T-helper 2 cell treated with Interferon-gamma antibody and Interleukin-4, amounts not matched to agents 5 μg/mL and 100 μg/mL, for 36 hours (primary cell): ENCODE measurements at regions not wholly inside any gene's neighbourhood (a gene's known extent, or its start where the extent isn't known, plus 50 kb on each side); places are given as distances from the start of the nearest gene placed in this dataset.

Source experiments
- DNase-seq: peaks from one replicate; pipeline ENCODE4 v3.0.0; 2021; ENCODE audit warnings: low spot score
- H3K27ac Mint-ChIP-seq: one replicate; pipeline ENCODE4 v1.8.0; 2021; ENCODE audit warnings: mild to moderate bottlenecking, mixed read lengths
- H3K27me3 Mint-ChIP-seq: one replicate; pipeline ENCODE4 v1.8.0; 2021; ENCODE audit warnings: low read depth, mixed read lengths
- H3K36me3 Mint-ChIP-seq: one replicate; pipeline ENCODE4 v1.8.0; 2021; ENCODE audit warnings: low read depth, mixed read lengths
- H3K4me1 Mint-ChIP-seq: one replicate; pipeline ENCODE4 v1.8.0; 2021; ENCODE audit warnings: low read depth, mixed read lengths
- H3K4me3 Mint-ChIP-seq: one replicate; pipeline ENCODE4 v1.8.0; 2022; ENCODE audit warnings: mild to moderate bottlenecking, moderate library complexity, mixed read lengths
- H3K9me3 Mint-ChIP-seq: one replicate; pipeline ENCODE4 v1.8.0; 2021; ENCODE audit warnings: mixed read lengths

DNA sequence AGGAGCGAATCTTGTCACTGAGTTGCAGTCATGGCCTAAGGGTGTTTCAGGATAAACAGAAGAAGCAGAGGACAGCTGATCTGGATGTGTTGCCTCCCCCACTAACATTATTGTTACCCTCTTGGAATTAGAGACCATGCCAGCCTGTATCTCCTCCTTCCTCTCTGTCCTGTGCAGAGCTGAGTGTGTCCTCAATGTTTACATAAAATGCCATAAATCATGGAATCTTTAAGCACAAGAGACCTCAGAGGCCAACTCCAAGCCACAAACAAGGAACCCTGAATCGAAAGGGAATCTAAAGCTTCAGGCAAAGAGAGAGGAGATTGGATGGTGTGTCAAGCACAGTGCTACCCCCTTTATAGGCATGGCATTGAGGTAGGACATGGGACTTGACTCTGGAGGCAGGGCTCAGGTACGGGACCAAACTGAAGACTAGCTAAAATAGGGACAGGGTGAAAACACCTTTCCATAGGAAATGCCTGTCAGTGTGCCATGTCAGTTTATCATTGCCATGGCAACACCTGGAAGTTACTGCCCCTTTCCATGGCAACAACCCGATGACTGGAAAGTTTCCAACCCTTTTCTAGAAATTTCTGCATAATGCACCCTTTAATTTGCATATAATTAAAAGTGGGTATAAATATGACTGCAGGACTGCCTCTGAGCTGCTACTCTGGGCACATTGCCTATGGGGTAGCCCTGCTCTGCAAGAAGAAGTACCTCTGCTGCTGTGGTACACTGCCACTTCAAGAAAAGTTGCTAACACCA, 489.7 kb downstream of the MIAT start:
- H3K9me3 Mint-ChIP-seq = peaks cover 4% of the 10 kb centered on the region
- no peak overlapping the region for H3K4me3 Mint-ChIP-seq
- H3K36me3 Mint-ChIP-seq = no peaks in the 10 kb centered on the region
- no peak for DNase-seq
- no peak overlapping the region for H3K27ac Mint-ChIP-seq
- H3K27me3 Mint-ChIP-seq = peaks cover 4% of the 10 kb centered on the region
- peaks cover 5% of the 10 kb centered on the region for H3K4me1 Mint-ChIP-seq

DNA sequence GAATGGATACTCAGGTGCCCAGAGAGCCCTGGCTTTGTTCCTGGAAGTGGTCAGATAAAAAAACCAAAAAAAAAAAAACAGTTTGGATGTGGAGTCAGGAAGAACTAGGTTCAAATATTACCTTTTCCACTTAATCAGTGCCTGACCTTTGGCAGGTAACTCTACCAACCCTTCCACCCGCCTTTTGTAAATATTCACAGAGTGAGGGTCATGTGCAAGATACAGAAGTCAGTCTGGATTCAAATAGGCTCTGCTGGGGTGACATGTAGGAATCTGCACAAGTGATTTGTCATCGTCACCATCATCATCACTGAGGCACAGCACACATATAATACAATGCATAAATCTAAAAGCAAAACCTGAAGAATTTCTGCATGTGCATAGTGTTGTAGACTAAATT, 490.7 kb downstream of the MIAT start:
- Mint-ChIP-seq H3K9me3 (peaks cover 4% of the 10 kb centered on the region), H3K36me3 (no peaks in the 10 kb centered on the region), H3K27me3 (peaks cover 4% of the 10 kb centered on the region), H3K27ac (no peak overlapping the region), H3K4me1 (peaks cover 5% of the 10 kb centered on the region), H3K4me3 (no peak overlapping the region)
- DNase-seq = no peak

DNA sequence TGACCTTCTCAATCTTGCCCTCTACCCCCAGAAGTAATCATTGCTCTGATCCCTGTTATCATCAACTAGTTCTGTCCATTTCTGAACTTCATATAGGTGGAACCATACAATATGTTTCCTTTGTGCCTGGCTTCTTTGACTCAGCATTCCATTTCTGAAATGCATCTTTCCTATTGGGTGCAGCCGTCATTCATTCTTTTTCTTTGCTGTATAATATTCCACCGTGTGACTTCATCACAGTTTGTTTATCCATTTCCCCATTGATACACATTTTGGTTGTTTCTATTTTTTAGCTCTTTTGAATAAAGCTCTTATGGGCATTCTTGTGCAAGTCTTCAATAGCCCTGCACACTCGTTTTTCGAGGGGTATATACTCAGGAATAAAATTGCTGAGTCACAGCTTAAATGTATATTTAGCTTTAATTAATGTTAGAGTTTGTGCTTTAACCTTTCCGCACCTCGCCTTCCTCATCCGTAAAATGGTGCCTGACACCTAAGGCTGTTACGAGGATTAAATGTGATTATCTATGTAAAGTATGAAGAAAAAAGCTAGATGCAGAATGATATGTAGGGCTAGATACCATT, 491.6 kb downstream of the MIAT start:
- Mint-ChIP-seq H3K27me3 (peaks cover 4% of the 10 kb centered on the region), H3K4me1 (peaks cover 5% of the 10 kb centered on the region), H3K36me3 (no peaks in the 10 kb centered on the region), H3K27ac (no peak overlapping the region), H3K9me3 (peaks cover 4% of the 10 kb centered on the region), H3K4me3 (no peak overlapping the region)
- no peak for DNase-seq

DNA sequence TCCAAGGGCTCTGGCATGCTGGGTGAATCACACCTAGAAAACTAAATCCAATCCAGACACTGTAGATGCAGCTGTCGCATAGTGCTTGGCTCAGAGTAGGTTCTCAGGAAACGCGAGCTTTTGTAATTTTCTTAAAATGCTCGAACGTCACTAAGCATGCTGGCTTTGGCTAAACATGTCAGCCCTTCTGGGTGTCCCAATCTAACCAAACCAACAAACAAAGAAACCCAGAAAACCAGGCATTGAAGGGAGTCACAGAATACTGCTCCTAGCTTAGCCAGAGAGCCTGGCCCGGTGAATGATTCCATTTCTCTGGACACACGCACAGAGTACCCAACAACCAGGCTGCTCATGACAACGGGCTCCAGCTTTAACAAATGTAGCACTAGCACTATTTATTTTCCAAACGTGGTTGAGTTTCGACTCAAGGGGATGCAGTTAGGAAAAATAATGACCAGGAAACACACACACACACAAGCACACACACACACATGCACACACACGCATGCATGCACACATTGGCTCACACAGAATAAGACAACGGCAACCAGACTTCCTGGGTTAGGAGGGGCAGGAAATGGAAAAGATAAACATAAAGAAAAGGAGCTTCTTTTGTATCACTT, 492.6 kb downstream of the MIAT start:
- Mint-ChIP-seq H3K36me3 (no peaks in the 10 kb centered on the region), H3K27me3 (peaks cover 4% of the 10 kb centered on the region), H3K4me3 (no peak overlapping the region), H3K27ac (no peak overlapping the region), H3K9me3 (peaks cover 4% of the 10 kb centered on the region), H3K4me1 (peaks cover 5% of the 10 kb centered on the region)
- DNase-seq = no peak

DNA sequence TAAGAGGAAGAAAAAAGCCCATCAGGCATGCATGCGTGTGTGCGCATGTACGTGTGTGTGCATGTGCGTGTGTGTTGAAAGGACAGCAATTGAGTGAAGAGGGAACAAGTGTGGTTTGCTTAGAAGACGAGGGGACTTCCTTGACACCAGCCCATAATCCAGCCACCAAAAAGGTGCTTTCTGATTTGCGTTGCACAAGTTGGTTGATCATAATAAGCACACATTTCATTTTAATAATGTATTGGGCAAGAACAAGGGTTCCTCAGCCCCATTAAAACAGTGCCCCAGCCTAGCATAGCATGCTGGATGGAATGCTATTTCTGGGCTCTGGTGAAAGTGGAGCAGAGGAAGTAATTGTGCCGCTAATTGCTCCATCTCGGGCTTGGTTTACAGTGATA, 493.2 kb downstream of the MIAT start:
- Mint-ChIP-seq H3K4me1 (peaks cover 5% of the 10 kb centered on the region), H3K4me3 (no peak overlapping the region)

DNA sequence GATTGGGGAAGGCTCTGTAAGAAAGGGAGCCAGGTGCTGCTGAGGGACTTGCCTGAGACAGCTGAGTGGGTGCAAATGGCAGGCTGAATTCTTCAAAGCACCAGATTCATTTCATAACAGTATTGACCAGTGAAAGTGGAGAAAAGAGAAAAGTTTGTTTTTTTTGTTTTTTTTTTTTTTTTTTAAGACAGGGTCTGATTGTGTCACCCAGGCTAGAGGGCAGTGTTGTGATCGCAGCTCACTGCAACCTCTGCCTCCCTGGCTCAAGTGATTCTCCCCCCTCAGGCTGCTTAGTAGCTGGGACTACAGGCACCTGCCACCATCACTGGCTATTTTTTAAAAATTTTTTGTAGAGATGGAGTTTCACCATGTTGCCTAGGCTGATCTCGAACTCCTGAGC, 494.0 kb downstream of the MIAT start:
- Mint-ChIP-seq H3K27ac (no peak overlapping the region), H3K4me3 (no peak overlapping the region), H3K4me1 (peaks cover 5% of the 10 kb centered on the region), H3K9me3 (peaks cover 4% of the 10 kb centered on the region), H3K36me3 (no peaks in the 10 kb centered on the region), H3K27me3 (peaks cover 4% of the 10 kb centered on the region)
- no peak for DNase-seq

More for the DNA sequence above, 493.2 kb downstream of the MIAT start:
- Mint-ChIP-seq H3K36me3 (no peaks in the 10 kb centered on the region), H3K9me3 (peaks cover 4% of the 10 kb centered on the region), H3K27me3 (peaks cover 4% of the 10 kb centered on the region), H3K27ac (no peak overlapping the region)
- no peak for DNase-seq

DNA sequence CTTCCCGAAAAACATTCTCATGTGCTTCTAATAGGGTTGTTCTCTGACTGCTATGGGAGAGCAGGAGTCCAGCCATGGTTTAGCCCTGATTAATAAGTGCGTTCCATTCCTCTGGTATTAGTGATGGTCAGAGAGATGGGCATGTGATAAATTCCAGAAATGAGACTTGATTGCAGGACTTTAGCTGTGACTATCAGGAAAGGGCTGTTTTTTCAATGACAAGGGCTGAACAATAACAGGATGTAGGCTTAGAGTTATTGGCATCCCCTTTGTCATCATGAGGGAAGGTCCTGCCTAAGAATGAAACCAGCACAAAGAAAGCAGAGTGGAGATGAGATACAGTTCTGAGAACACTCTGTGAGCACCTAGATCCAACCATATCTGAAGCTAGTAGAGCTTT, 494.6 kb downstream of the MIAT start:
- peaks cover 4% of the 10 kb centered on the region for H3K27me3 Mint-ChIP-seq
- no peak for DNase-seq
- H3K9me3 Mint-ChIP-seq = peaks cover 4% of the 10 kb centered on the region
- H3K4me1 Mint-ChIP-seq = peaks cover 5% of the 10 kb centered on the region
- no peaks in the 10 kb centered on the region for H3K36me3 Mint-ChIP-seq
- H3K4me3 Mint-ChIP-seq = no peak overlapping the region
- H3K27ac Mint-ChIP-seq = no peak overlapping the region

DNA sequence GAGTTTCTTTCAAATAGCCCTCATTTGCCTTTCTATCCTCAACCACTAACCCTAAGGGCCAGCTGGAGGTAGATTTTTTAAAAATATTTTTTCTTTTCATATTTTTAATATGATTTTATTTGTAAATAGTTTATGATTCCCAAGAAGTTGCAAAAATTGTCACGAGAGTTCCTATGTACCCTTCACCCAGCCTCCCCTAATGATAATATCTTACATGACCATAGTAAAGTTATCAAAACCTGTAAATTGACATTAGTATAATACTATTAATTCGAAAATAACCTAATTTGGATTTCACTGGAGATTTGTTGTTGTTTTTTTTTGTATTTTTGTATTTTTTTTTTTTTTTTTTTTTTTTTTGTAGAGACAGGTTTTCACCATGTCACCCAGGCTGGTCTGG, 495.5 kb downstream of the MIAT start:
- no peak for DNase-seq
- Mint-ChIP-seq H3K27me3 (peaks cover 4% of the 10 kb centered on the region), H3K4me1 (peaks cover 5% of the 10 kb centered on the region), H3K4me3 (no peak overlapping the region), H3K9me3 (peaks cover 4% of the 10 kb centered on the region), H3K27ac (no peak overlapping the region), H3K36me3 (no peaks in the 10 kb centered on the region)

DNA sequence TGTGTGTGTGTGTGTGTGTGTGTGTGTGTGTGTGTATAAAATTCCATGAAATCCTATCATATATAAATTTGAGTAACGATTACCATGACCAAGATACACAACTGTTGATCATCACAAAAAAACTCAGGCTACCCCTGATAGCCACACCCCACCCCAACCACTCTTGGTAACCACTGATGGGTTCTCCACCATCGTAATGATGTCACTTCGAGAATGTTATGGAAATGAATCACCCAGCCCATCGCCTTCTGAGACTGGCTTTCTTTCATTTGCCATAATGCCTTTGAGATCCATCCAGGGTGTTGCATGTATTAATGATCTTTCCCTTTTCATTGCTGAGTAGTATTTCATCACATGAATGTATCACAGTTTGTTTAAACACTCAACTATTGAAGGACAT, 496.0 kb downstream of the MIAT start:
- Mint-ChIP-seq H3K9me3 (peaks cover 4% of the 10 kb centered on the region), H3K27ac (no peak overlapping the region), H3K36me3 (no peaks in the 10 kb centered on the region), H3K4me1 (peaks cover 5% of the 10 kb centered on the region), H3K27me3 (peaks cover 4% of the 10 kb centered on the region), H3K4me3 (no peak overlapping the region)
- DNase-seq = no peak

DNA sequence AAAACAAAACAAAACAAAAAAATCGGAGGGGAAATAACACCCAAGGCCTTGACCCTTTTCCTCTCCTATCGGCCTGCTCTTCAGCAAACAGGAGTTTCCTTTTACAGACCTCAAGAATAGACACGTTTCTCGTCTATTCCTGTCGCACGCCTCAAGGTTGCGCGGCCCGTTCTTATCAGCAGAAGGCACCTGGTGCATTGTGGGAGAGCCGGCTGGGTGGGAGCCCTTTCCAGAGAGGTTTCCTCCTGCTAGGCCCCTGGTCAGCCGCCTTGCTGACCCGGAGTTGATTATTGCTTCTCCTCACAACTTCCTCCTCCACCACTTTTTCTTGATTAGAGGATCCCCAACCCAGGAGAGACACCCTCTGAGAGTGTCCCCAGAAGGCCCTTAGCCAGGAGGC, 497.3 kb downstream of the MIAT start:
- Mint-ChIP-seq H3K27ac (no peak overlapping the region), H3K4me1 (peaks cover 5% of the 10 kb centered on the region), H3K9me3 (no peaks in the 10 kb centered on the region), H3K36me3 (no peaks in the 10 kb centered on the region), H3K4me3 (no peak overlapping the region), H3K27me3 (peaks cover 2% of the 10 kb centered on the region)
- DNase-seq = no peak

DNA sequence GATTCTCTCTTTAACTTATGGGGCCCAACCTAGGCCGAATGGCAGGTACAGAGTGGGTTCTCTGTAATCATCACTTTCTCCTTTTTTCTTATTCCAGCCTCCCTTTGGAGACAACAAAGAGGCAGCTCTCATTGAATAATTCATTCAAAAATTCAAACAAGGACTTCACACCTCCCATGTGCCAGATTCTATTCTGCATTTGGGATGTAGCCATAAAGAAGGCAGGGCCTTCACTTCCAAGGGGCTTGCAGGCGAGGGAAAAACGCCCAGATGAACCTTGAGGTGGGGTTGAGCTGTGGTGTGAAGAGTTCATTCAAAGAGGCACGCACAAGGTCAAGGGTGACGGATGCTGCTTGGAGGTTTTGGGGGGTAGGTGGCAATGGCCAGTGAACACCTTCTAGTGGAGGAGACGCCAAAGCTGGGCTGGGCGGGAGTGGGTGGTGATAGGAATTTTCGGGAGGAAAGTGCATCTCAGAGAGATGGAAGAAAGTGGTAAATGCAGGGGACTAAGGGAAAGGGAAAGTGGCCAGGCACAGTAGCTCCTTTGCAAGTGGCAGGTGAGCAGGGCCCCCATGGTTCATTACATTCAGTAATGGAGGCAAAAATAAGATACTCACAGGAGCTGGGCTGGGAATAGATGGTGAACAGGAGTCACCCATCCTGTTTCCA, 499.6 kb downstream of the MIAT start:
- H3K9me3 Mint-ChIP-seq = no peaks in the 10 kb centered on the region

DNA sequence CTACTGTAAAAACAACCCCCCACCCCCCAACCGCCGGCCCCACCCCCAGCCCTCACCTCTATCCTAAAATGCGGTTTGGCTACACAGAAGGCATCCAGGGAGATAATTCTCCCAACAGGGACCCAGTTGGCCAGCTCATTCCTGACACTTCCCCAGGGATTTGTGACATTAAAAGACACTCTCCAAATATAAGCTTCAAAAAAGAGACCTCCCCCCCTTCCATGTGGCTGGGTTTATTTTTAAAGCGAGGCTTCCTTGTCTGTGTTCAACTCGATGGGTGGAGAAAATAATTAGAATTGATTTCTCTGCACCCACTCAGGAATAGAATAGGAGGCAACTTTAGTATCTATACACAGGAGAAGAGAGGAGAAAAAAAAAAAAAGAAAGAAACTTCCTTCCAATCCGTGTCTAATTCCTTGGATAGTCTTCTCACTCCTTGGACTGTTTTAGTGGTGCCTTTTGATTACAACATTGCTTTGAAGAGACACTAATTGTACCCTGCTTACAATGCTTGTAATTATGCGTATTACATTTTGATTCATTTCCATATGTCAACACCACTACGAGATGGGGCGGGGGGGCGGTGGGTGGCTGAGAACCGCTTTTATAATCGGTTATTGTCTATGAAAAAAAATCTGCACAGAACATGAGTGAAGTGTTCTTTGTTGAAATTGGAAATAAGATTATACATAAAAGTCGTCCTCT, 500.4 kb downstream of the MIAT start:
- H3K27me3 Mint-ChIP-seq = no peaks in the 10 kb centered on the region
- DNase-seq = no peak
- no peak overlapping the region for H3K4me3 Mint-ChIP-seq
- no peaks in the 10 kb centered on the region for H3K9me3 Mint-ChIP-seq
- no peaks in the 10 kb centered on the region for H3K4me1 Mint-ChIP-seq
- no peaks in the 10 kb centered on the region for H3K36me3 Mint-ChIP-seq
- no peak overlapping the region for H3K27ac Mint-ChIP-seq

More for the DNA sequence above, 499.6 kb downstream of the MIAT start:
- no peaks in the 10 kb centered on the region for H3K36me3 Mint-ChIP-seq
- no peak overlapping the region for H3K27ac Mint-ChIP-seq
- no peak for DNase-seq
- no peak overlapping the region for H3K4me3 Mint-ChIP-seq
- no peaks in the 10 kb centered on the region for H3K4me1 Mint-ChIP-seq
- no peaks in the 10 kb centered on the region for H3K27me3 Mint-ChIP-seq

DNA sequence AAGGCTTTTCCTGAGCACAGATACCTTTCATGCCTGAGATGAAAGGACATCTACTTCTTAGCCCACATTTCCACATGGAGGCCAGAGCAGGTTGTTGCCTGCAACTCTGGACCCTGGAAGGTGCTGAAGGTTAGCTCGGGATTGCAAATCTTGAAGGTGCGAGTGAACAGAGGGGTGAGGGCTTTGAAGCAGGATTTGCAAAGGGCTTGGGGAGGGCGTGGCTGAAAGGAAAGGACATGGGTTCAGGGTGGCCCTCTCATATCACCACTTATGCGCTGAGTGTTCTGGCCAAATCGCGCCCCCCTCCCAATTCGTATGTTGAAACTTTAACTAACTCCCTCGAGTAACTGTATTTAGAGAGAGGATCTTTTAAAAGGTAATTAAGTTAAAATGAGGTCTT, 501.6 kb downstream of the MIAT start:
- no peak overlapping the region for H3K4me3 Mint-ChIP-seq
- no peak overlapping the region for H3K27ac Mint-ChIP-seq
- no peaks in the 10 kb centered on the region for H3K36me3 Mint-ChIP-seq
- no peaks in the 10 kb centered on the region for H3K9me3 Mint-ChIP-seq
- no peaks in the 10 kb centered on the region for H3K27me3 Mint-ChIP-seq
- DNase-seq = no peak
- H3K4me1 Mint-ChIP-seq = no peaks in the 10 kb centered on the region
